ENCODE measurements at regions not wholly inside any gene's neighbourhood (a gene's known extent, or its start where the extent isn't known, plus 50 kb on each side); places are given as distances from the start of the nearest gene placed in this dataset.

DNA sequence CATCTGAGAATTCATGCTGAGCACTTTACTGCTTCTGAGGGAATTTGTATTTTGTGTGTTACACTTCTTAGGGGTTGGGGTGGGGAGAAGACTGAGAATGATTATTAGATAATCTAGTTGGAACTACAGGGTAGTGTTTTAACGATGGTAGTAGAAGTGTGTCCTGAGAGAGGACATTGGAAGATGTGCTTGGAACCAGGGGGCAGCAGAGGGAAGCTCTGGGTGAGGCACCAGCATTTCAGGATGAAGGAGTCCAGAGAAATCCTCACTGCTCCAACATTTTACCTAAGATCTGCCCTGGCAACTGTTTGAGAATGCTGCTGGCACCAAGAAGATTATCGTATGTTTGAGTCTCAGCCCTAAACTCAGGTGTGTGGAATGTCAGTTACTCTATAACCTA is 145.5 kb downstream of the SQOR start:
- no peak for TF ChIP-seq MAX (IDR thresholded peaks at IDR 0.05)
- TF ChIP-seq CTCF (IDR thresholded peaks at IDR 0.05; ENCODE audit: low read depth, low read length, missing input control) = no peak
- TF ChIP-seq SP1 (IDR thresholded peaks at IDR 0.05) = no peak
- no peak for TF ChIP-seq REST (IDR thresholded peaks at IDR 0.05)
- no peak for TF ChIP-seq EGR1 (IDR thresholded peaks at IDR 0.05; ENCODE audit: low read depth in 2 of 2)
- TF ChIP-seq RAD21 (IDR thresholded peaks at IDR 0.05) = no peak
- TF ChIP-seq TAF1 (conservative IDR thresholded peaks at IDR 0.05) = no peak
